ENCODE measurements at regions not wholly inside any gene's neighbourhood (a gene's known extent, or its start where the extent isn't known, plus 50 kb on each side); places are given as distances from the start of the nearest gene placed in this dataset.

GRCh38 chr15:96435022-96435421 is 104.5 kb downstream of the NR2F2 start:
- peaks cover 0 to 12% (median 0%) of the 10 kb centered on the region in 4 donors for H3K27me3 ChIP-seq

GRCh38 chr15:96435841-96436240 is 105.3 kb downstream of the NR2F2 start:
- H3K36me3 ChIP-seq = no peaks in the 10 kb centered on the region
- WGBS, 2 donors = 77 to 89% methylated on average over 3 of the region's 3 CpGs
- no peak for DNase-seq
- H3K27ac ChIP-seq = no peak overlapping the region
- no peaks in the 10 kb centered on the region for H3K9me3 ChIP-seq
- intact Hi-C loops (cut with DNase I) = no loop called here
- no peaks in the 10 kb centered on the region for H3K4me1 ChIP-seq
- H3K4me3 ChIP-seq = no peak overlapping the region
- TF ChIP-seq CTCF (IDR thresholded peaks at IDR 0.05) = no peak
- ATAC-seq = no peak
- peaks cover 0 to 12% (median 0%) of the 10 kb centered on the region in 4 donors for H3K27me3 ChIP-seq
- FAIRE-seq = no peak

More at GRCh38 chr15:96435022-96435421, 104.5 kb downstream of the NR2F2 start:
- FAIRE-seq = no peak
- Histone ChIP-seq H3K27ac (no peak overlapping the region), H3K4me1 (no peaks in the 10 kb centered on the region), H3K36me3 (no peaks in the 10 kb centered on the region), H3K4me3 (no peak overlapping the region), H3K9me3 (no peaks in the 10 kb centered on the region)
- DNase-seq = no peak
- no peak for TF ChIP-seq CTCF (IDR thresholded peaks at IDR 0.05)
- WGBS, 2 donors = 62 to 66% methylated on average over 4 of the region's 4 CpGs
- no peak for ATAC-seq
- intact Hi-C loops (cut with DNase I) = no loop called here

GRCh38 chr15:96440978-96441377 is 110.5 kb downstream of the NR2F2 start:
- H3K27ac ChIP-seq = no peak overlapping the region
- WGBS, 2 donors = 64 to 81% methylated on average over 4 of the region's 4 CpGs
- H3K4me1 ChIP-seq = no peaks in the 10 kb centered on the region
- H3K4me3 ChIP-seq = no peak overlapping the region
- FAIRE-seq (no peak), DNase-seq (no peak), ATAC-seq (no peak)
- intact Hi-C loops (cut with DNase I) = no loop called here
- no peak for TF ChIP-seq CTCF (IDR thresholded peaks at IDR 0.05)
- no peaks in the 10 kb centered on the region for H3K9me3 ChIP-seq
- no peaks in the 10 kb centered on the region for H3K36me3 ChIP-seq
- H3K27me3 ChIP-seq = no peaks in the 10 kb centered on the region

GRCh38 chr15:96442076-96442475 is 111.6 kb downstream of the NR2F2 start:
- Histone ChIP-seq H3K27me3 (no peaks in the 10 kb centered on the region), H3K4me1 (no peaks in the 10 kb centered on the region), H3K36me3 (no peaks in the 10 kb centered on the region), H3K4me3 (no peak overlapping the region), H3K9me3 (no peaks in the 10 kb centered on the region), H3K27ac (no peak overlapping the region)
- WGBS, 2 donors = 82 to 89% methylated on average over 18 of the region's 18 CpGs
- no peak for TF ChIP-seq CTCF (IDR thresholded peaks at IDR 0.05)
- FAIRE-seq (no peak), ATAC-seq (no peak), DNase-seq (peak in 1 of 6 donors; percentile 42)
- intact Hi-C loops (cut with DNase I) = no loop called here

GRCh38 chr15:96444865-96445264 is 114.4 kb downstream of the NR2F2 start:
- 38 to 41% methylated on average over 3 of the region's 3 CpGs for WGBS, 2 donors
- ATAC-seq (no peak), FAIRE-seq (no peak), DNase-seq (no peak)
- Histone ChIP-seq H3K27ac (no peak overlapping the region), H3K9me3 (no peaks in the 10 kb centered on the region), H3K36me3 (no peaks in the 10 kb centered on the region), H3K27me3 (no peaks in the 10 kb centered on the region), H3K4me3 (no peak overlapping the region), H3K4me1 (no peaks in the 10 kb centered on the region)
- TF ChIP-seq CTCF (IDR thresholded peaks at IDR 0.05) = no peak
- intact Hi-C loops (cut with DNase I) = no loop called here
